GM12874 (cell line): ENCODE measurements at regions not wholly inside any gene's neighbourhood (a gene's known extent, or its start where the extent isn't known, plus 50 kb on each side); places are given as distances from the start of the nearest gene placed in this dataset.

ENCODE experiments used
- TF ChIP-seq, protein P1 (sequence below): IDR thresholded peaks from 2 replicates; pipeline ENCODE4 v1.5.1; 2011; ENCODE audit warnings: low read depth, mild to moderate bottlenecking, control low read depth, low read length, moderate library complexity; ENCODE audit not compliant: insufficient read depth

GRCh38 chr5:152623951-152624350, 218.9 kb upstream of the NMUR2 start:
- TF ChIP-seq, protein P1, sequence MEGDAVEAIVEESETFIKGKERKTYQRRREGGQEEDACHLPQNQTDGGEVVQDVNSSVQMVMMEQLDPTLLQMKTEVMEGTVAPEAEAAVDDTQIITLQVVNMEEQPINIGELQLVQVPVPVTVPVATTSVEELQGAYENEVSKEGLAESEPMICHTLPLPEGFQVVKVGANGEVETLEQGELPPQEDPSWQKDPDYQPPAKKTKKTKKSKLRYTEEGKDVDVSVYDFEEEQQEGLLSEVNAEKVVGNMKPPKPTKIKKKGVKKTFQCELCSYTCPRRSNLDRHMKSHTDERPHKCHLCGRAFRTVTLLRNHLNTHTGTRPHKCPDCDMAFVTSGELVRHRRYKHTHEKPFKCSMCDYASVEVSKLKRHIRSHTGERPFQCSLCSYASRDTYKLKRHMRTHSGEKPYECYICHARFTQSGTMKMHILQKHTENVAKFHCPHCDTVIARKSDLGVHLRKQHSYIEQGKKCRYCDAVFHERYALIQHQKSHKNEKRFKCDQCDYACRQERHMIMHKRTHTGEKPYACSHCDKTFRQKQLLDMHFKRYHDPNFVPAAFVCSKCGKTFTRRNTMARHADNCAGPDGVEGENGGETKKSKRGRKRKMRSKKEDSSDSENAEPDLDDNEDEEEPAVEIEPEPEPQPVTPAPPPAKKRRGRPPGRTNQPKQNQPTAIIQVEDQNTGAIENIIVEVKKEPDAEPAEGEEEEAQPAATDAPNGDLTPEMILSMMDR: no peak

GRCh38 chr5:152625696-152626095, 220.6 kb upstream of the NMUR2 start:
- TF ChIP-seq, protein P1: no peak

GRCh38 chr5:152631221-152631620, 226.1 kb upstream of the NMUR2 start:
- TF ChIP-seq, protein P1: no peak

DNA sequence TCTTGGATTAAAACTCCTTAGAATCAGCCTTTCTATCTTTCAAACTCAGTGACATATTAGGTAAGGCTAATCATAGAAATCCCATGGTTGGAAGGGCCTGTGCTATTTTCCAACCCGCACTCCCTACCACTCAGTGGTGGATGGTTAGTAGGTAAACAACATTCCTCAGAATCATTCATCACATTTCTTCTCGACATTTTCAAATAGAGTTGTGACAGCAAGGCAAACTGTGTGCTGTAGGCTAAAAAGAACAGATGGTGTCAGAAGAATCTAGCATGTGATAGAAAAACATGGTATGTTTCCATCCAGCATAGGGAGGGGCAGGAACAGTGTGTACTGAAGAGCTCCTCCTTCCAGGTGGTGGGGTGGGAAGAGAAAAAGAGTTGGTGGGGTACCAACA, 227.3 kb upstream of the NMUR2 start:
- TF ChIP-seq, protein P1: no peak

- TF ChIP-seq, protein P1: no peak
Measured at GRCh38 chr5:152634586-152634985, 229.5 kb upstream of the NMUR2 start.

DNA sequence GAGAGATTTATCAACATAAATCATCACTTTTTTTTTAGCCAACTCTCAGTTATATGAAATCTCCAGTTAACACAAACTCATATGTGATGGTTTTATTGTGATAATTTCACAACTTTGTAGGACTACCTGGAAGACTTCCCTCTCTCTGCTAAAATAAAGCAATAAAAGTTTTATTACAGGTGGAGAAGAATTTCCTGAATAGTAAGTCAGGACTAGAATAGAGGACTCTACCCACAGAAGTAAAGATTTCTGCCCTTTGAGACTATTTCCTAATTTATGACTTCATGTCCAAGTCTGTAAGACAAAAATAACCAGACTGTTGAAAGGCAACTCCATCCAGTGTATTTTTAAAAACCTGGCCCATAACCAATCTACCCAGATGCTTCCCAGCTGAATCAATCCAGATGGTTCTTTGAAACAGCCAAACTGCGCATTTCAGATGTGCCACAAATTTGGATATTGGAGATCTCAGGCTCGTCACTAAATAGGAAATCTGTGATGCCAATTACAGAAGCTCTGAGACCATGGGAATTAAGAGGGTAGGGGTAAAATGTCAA, 234.0 kb upstream of the NMUR2 start:
- TF ChIP-seq, protein P1: no peak

- TF ChIP-seq, protein P1: no peak
Measured at GRCh38 chr5:152641970-152642805, 237.1 kb upstream of the NMUR2 start.
